ENCODE measurements at regions not wholly inside any gene's neighbourhood (a gene's known extent, or its start where the extent isn't known, plus 50 kb on each side); places are given as distances from the start of the nearest gene placed in this dataset.
A peak's percentile ranks its signal among the peaks of the same experiment; 100 is the strongest.

- TF ChIP-seq GATA2 (IDR thresholded peaks at IDR 0.05; ENCODE audit: low read depth, low read length) (no peak), GATA3 (IDR thresholded peaks at IDR 0.05; ENCODE audit: low read depth, low read length) (no peak)
These were observed 276.4 kb upstream of the SFSWAP start for GRCh38 chr12:131434208-131435125.

- TF ChIP-seq GATA2 (IDR thresholded peaks at IDR 0.05; ENCODE audit: low read depth, low read length) (no peak), GATA3 (IDR thresholded peaks at IDR 0.05; ENCODE audit: low read depth, low read length) (no peak)
These were observed 273.8 kb upstream of the SFSWAP start for GRCh38 chr12:131436922-131437705.

- TF ChIP-seq GATA2 (IDR thresholded peaks at IDR 0.05; ENCODE audit: low read depth, low read length) (no peak; the same call in 1 of the 2 replicates), GATA3 (IDR thresholded peaks at IDR 0.05; ENCODE audit: low read depth, low read length) (no peak)
These were observed 273.0 kb upstream of the SFSWAP start for GRCh38 chr12:131437706-131438492.

- no peak for TF ChIP-seq GATA3 (IDR thresholded peaks at IDR 0.05; ENCODE audit: low read depth, low read length)
- no peak for TF ChIP-seq GATA2 (IDR thresholded peaks at IDR 0.05; ENCODE audit: low read depth, low read length)
These were observed 272.0 kb upstream of the SFSWAP start for GRCh38 chr12:131438881-131439280.

GRCh38 chr12:131441060-131441396 is 269.9 kb upstream of the SFSWAP start:
- TF ChIP-seq GATA2 (IDR thresholded peaks at IDR 0.05; ENCODE audit: low read depth, low read length) (no peak), GATA3 (IDR thresholded peaks at IDR 0.05; ENCODE audit: low read depth, low read length) (no peak)

- TF ChIP-seq GATA2 (IDR thresholded peaks at IDR 0.05; ENCODE audit: low read depth, low read length) (no peak), GATA3 (IDR thresholded peaks at IDR 0.05; ENCODE audit: low read depth, low read length) (no peak)
These were observed 269.1 kb upstream of the SFSWAP start for GRCh38 chr12:131441638-131442336.

- TF ChIP-seq GATA3 (IDR thresholded peaks at IDR 0.05; ENCODE audit: low read depth, low read length) (no peak), GATA2 (IDR thresholded peaks at IDR 0.05; ENCODE audit: low read depth, low read length) (no peak)
These were observed 268.5 kb upstream of the SFSWAP start for GRCh38 chr12:131442337-131442918.

- TF ChIP-seq GATA2 (IDR thresholded peaks at IDR 0.05; ENCODE audit: low read depth, low read length) (no peak), GATA3 (IDR thresholded peaks at IDR 0.05; ENCODE audit: low read depth, low read length) (no peak)
These were observed 267.6 kb upstream of the SFSWAP start for GRCh38 chr12:131443019-131444000.

GRCh38 chr12:131444220-131445164 is 266.4 kb upstream of the SFSWAP start:
- TF ChIP-seq GATA2 (IDR thresholded peaks at IDR 0.05; ENCODE audit: low read depth, low read length), result no peak
- TF ChIP-seq GATA3 (IDR thresholded peaks at IDR 0.05; ENCODE audit: low read depth, low read length), result no peak

- TF ChIP-seq GATA2 (IDR thresholded peaks at IDR 0.05; ENCODE audit: low read depth, low read length) (peak; percentile 30; the same call in 1 of the 2 replicates), GATA3 (IDR thresholded peaks at IDR 0.05; ENCODE audit: low read depth, low read length) (no peak)
These were observed 265.6 kb upstream of the SFSWAP start for GRCh38 chr12:131445184-131445774.

- TF ChIP-seq GATA2 (IDR thresholded peaks at IDR 0.05; ENCODE audit: low read depth, low read length) (no peak), GATA3 (IDR thresholded peaks at IDR 0.05; ENCODE audit: low read depth, low read length) (no peak)
These were observed 265.1 kb upstream of the SFSWAP start for GRCh38 chr12:131445795-131446194.
